H1 (cell line): ENCODE measurements at regions not wholly inside any gene's neighbourhood (a gene's known extent, or its start where the extent isn't known, plus 50 kb on each side); places are given as distances from the start of the nearest gene placed in this dataset.

ENCODE experiments used
- CTCF ChIA-PET: fragments of 300-600 bp; sonication (Branson Sonifier 250); formaldehyde crosslinking; loops from one replicate; lab custom pipeline; 2021; ENCODE audit not compliant: partially characterized antibody; lab: Charles Lee
- POLR2A ChIA-PET: fragments of 300-600 bp; sonication (Branson Sonifier 250); formaldehyde crosslinking; loops from one replicate; lab custom pipeline; 2021; ENCODE audit warnings: inconsistent platforms; ENCODE audit not compliant: partially characterized antibody; lab: Charles Lee
- DNase-seq, 2 experiments: peaks; one replicate each; pipeline versions ENCODE4 v3.0.0 to v3.0.0-alpha.2; 2010 to 2022; ENCODE audit warnings: low spot score in 2 of 2, low read depth in 1 of 2, mixed read lengths in 1 of 2
- FAIRE-seq: peaks from 2 replicates; lab custom pipeline; 2011; peaks lifted over from hg19 to GRCh38; lab: Jason Lieb, UNC
- H2AFZ ChIP-seq: 2 replicates; pipeline ENCODE4 v1.8.1; 2012; ENCODE audit warnings: low read length, inconsistent platforms
- H2AK5ac ChIP-seq: 2 replicates; pipeline ENCODE4 v1.6.1; 2013; ENCODE audit warnings: low read depth, low read length
- H2BK120ac ChIP-seq: replicated peaks from 2 replicates; pipeline ENCODE3; 2013; ENCODE audit warnings: low read depth, low read length, inconsistent platforms
- H2BK12ac ChIP-seq: 2 replicates; pipeline ENCODE4 v1.6.1; 2013; ENCODE audit warnings: low read depth, low read length
- H2BK15ac ChIP-seq: 2 replicates; pipeline ENCODE4 v1.6.1; 2013; ENCODE audit warnings: low read length
- H2BK20ac ChIP-seq: 2 replicates; pipeline ENCODE4 v1.6.1; 2013; ENCODE audit warnings: low read length
- H2BK5ac ChIP-seq: 2 replicates; pipeline ENCODE4 v1.6.1; 2013; ENCODE audit warnings: low read depth, low read length
- H3K14ac ChIP-seq: 2 replicates; pipeline ENCODE4 v1.6.1; 2013; ENCODE audit warnings: inconsistent platforms; ENCODE audit not compliant: insufficient read length
- H3K18ac ChIP-seq: 2 replicates; pipeline ENCODE4 v1.6.1; 2013; ENCODE audit warnings: low read length; ENCODE audit errors: extremely low read depth
- H3K23ac ChIP-seq: 2 replicates; pipeline ENCODE4 v1.6.1; 2013; ENCODE audit warnings: inconsistent platforms; ENCODE audit not compliant: insufficient read length
- H3K23me2 ChIP-seq: 2 replicates; pipeline ENCODE4 v1.6.1; 2013; ENCODE audit warnings: low read depth, low read length
- H3K27ac ChIP-seq: 2 replicates; pipeline ENCODE4 v1.6.1; 2011; ENCODE audit warnings: low read depth, low read length, inconsistent platforms
- H3K27me3 ChIP-seq, 4 experiments: replicated peaks in 1 of 4; 1 replicate in 1 of 4; 2 replicates in 3 of 4; pipeline versions ENCODE4 v1.6.1 to v1.8.1; 2011 to 2013; ENCODE audit warnings: low read length in 3 of 4, mild to moderate bottlenecking in 3 of 4, inconsistent platforms in 2 of 4, mixed read lengths in 2 of 4, moderate library complexity in 1 of 4; ENCODE audit not compliant: control insufficient read depth in 3 of 4, insufficient read depth in 3 of 4; ENCODE audit errors: extremely low read depth in 1 of 4
- H3K36me3 ChIP-seq, 4 experiments: 2 replicates each; pipeline versions ENCODE4 v1.6.1 to v1.8.1; 2011 to 2013; ENCODE audit warnings: mild to moderate bottlenecking in 4 of 4, low read length in 3 of 4, moderate library complexity in 2 of 4, control low read depth in 1 of 4, inconsistent platforms in 1 of 4; ENCODE audit not compliant: insufficient read depth in 4 of 4, control insufficient read depth in 2 of 4
- H3K4ac ChIP-seq: replicated peaks from 2 replicates; pipeline ENCODE3; 2013; ENCODE audit warnings: low read length, low read depth, mixed read lengths, inconsistent platforms; ENCODE audit not compliant: insufficient read length
- H3K4me1 ChIP-seq, 4 experiments: replicated peaks in 1 of 4; 1 replicate in 1 of 4; 2 replicates in 3 of 4; pipeline versions ENCODE4 v1.6.1 to v1.8.1; 2011 to 2013; ENCODE audit warnings: low read length in 3 of 4, inconsistent platforms in 2 of 4, mixed read lengths in 1 of 4; ENCODE audit not compliant: insufficient read depth in 4 of 4, control insufficient read depth in 3 of 4
- H3K4me2 ChIP-seq, 2 experiments: 2 replicates each; pipeline versions ENCODE4 v1.6.1 to v1.8.1; 2011 to 2013; ENCODE audit warnings: low read depth in 2 of 2, low read length in 2 of 2, control low read depth in 1 of 2, inconsistent platforms in 1 of 2, mild to moderate bottlenecking in 1 of 2; ENCODE audit not compliant: insufficient read depth in 1 of 2
- H3K4me3 ChIP-seq, 4 experiments: fragments of 200-600, 300-600 bp in 1 of 4; sonication (generic), shearing (Covaris generic), sonication (Bioruptor Twin) in 1 of 4; 2 replicates each; pipeline versions ENCODE4 v1.5.1 to v1.8.1; 2011 to 2016; ENCODE audit warnings: low read length in 4 of 4, low read depth in 3 of 4, control low read depth in 2 of 4, inconsistent platforms in 2 of 4, mild to moderate bottlenecking in 2 of 4, mixed read lengths in 1 of 4, moderate library complexity in 1 of 4; ENCODE audit not compliant: insufficient read depth in 2 of 4; ENCODE audit errors: extremely low read depth in 1 of 4
- H3K56ac ChIP-seq: replicated peaks from 2 replicates; pipeline ENCODE3; 2013; ENCODE audit warnings: low read depth, mild to moderate bottlenecking, mixed read lengths, low read length, inconsistent platforms; ENCODE audit not compliant: insufficient read length
- H3K79me1 ChIP-seq: 2 replicates; pipeline ENCODE4 v1.6.1; 2013; ENCODE audit warnings: low read depth, low read length, control low read depth
- H3K79me2 ChIP-seq, 2 experiments: 2 replicates each; pipeline versions ENCODE4 v1.6.1 to v1.8.1; 2012 to 2013; ENCODE audit warnings: low read length in 2 of 2, mild to moderate bottlenecking in 2 of 2, inconsistent platforms in 1 of 2; ENCODE audit not compliant: insufficient read depth in 2 of 2, control insufficient read depth in 1 of 2
- H3K9ac ChIP-seq, 4 experiments: replicated peaks in 1 of 4; 1 replicate in 1 of 4; 2 replicates in 3 of 4; pipeline versions ENCODE4 v1.6.1 to v1.8.1; 2011 to 2013; ENCODE audit warnings: low read depth in 3 of 4, low read length in 3 of 4, control low read depth in 2 of 4, mild to moderate bottlenecking in 2 of 4, moderate library complexity in 2 of 4, inconsistent platforms in 1 of 4; ENCODE audit errors: extremely low read depth in 1 of 4
- H3K9me3 ChIP-seq, 2 experiments: 2 replicates each; pipeline versions ENCODE4 v1.6.1 to v1.8.1; 2012 to 2013; ENCODE audit warnings: mild to moderate bottlenecking in 2 of 2, moderate library complexity in 2 of 2, control low read depth in 1 of 2, inconsistent platforms in 1 of 2, low read depth in 1 of 2, low read length in 1 of 2, mixed read lengths in 1 of 2; ENCODE audit not compliant: insufficient read depth in 2 of 2
- H4K20me1 ChIP-seq, 2 experiments: replicated peaks in 1 of 2; 2 replicates each; pipeline versions ENCODE3 to v1.8.1; 2011 to 2013; ENCODE audit warnings: inconsistent platforms in 2 of 2, low read length in 2 of 2, mild to moderate bottlenecking in 1 of 2; ENCODE audit not compliant: insufficient read depth in 2 of 2, control insufficient read depth in 1 of 2
- H4K5ac ChIP-seq: 2 replicates; pipeline ENCODE4 v1.6.1; 2013; ENCODE audit warnings: low read length, low read depth, mixed read lengths, inconsistent platforms; ENCODE audit not compliant: insufficient read length
- H4K8ac ChIP-seq: 2 replicates; pipeline ENCODE4 v1.8.0; 2013; ENCODE audit warnings: mild to moderate bottlenecking, moderate library complexity, low read length, inconsistent platforms; ENCODE audit not compliant: insufficient read depth; ENCODE audit errors: extremely low read depth
- H4K91ac ChIP-seq: replicated peaks from 2 replicates; pipeline ENCODE3; 2013; ENCODE audit warnings: low read length, mixed read lengths, inconsistent platforms; ENCODE audit not compliant: insufficient read length
- BACH1 ChIP-seq: IDR thresholded peaks from 2 replicates; pipeline ENCODE4 v1.6.1; 2012; ENCODE audit warnings: low read length, improper control_type of control experiment
- CBX8 ChIP-seq: fragments of 300-800, 300-1000 bp; sonication (generic); IDR thresholded peaks from 2 replicates; pipeline ENCODE4 v1.7.1; 2016; ENCODE audit warnings: low read depth, low read length, borderline replicate concordance
- CHD2 ChIP-seq: IDR thresholded peaks from 2 replicates; pipeline ENCODE4 v1.6.1; 2012; ENCODE audit warnings: low read length, improper control_type of control experiment
- CREB1 ChIP-seq: IDR thresholded peaks from 2 replicates; pipeline ENCODE4 v1.6.1; 2012; ENCODE audit warnings: inconsistent platforms
- HDAC6 ChIP-seq: IDR thresholded peaks from one replicate; pipeline ENCODE4 v1.7.1; 2012; ENCODE audit warnings: low read depth, mild to moderate bottlenecking, inconsistent platforms, low read length, moderate library complexity
- KDM4A ChIP-seq: IDR thresholded peaks from one replicate; pipeline ENCODE4 v1.7.1; 2012; ENCODE audit warnings: low read depth, mild to moderate bottlenecking, moderate library complexity, low read length, inconsistent platforms; ENCODE audit not compliant: severe bottlenecking
- NRF1 ChIP-seq: IDR thresholded peaks from 2 replicates; pipeline ENCODE4 v1.6.1; 2011; ENCODE audit warnings: mild to moderate bottlenecking, low read depth, low read length, improper control_type of control experiment
- POLR2A ChIP-seq, 2 experiments: IDR thresholded peaks; 1 replicate in 1 of 2; 2 replicates in 1 of 2; pipeline ENCODE4 v1.6.1; 2011; ENCODE audit warnings: low read depth in 2 of 2, low read length in 2 of 2, mild to moderate bottlenecking in 2 of 2; ENCODE audit errors: control extremely low read depth in 1 of 2
- SIRT6 ChIP-seq: IDR thresholded peaks from one replicate; pipeline ENCODE4 v1.7.1; 2012; ENCODE audit warnings: low read length, inconsistent platforms
- YY1 ChIP-seq: IDR thresholded peaks from 2 replicates; pipeline ENCODE4 v1.6.1; 2011; ENCODE audit warnings: low read depth, mild to moderate bottlenecking, low read length
- WGBS, 2 experiments: shearing (Covaris generic) in 1 of 2; methylation state at CpG; one replicate each; pipeline versions ENCODE4 v1.1.6 to v1.1.7; 2013 to 2015; ENCODE audit warnings: low lambda C conversion rate in 2 of 2, mixed read lengths in 2 of 2, inconsistent platforms in 1 of 2, low coverage in 1 of 2, missing lambda C conversion rate in 1 of 2; ENCODE audit not compliant: insufficient replicate concordance in 2 of 2, insufficient coverage in 1 of 2, insufficient read length in 1 of 2; ENCODE audit errors: extremely low coverage in 1 of 2, missing lambda C conversion rate in 1 of 2; 5-methylcytosine and 5-hydroxymethylcytosine counted together
- TF ChIP-seq, protein P1 (sequence below): IDR thresholded peaks from 2 replicates; pipeline ENCODE4 v1.6.1; 2012; ENCODE audit warnings: low read length, inconsistent platforms
- TF ChIP-seq, protein P2 (sequence below), 3 experiments: IDR thresholded peaks; 1 replicate in 2 of 3; 2 replicates in 1 of 3; pipeline versions ENCODE4 v1.5.1 to v1.6.1; 2011; ENCODE audit warnings: low read length in 3 of 3, mild to moderate bottlenecking in 3 of 3, inconsistent platforms in 2 of 3, low read depth in 1 of 3, moderate library complexity in 1 of 3; ENCODE audit not compliant: insufficient read depth in 1 of 3; ENCODE audit errors: control extremely low read depth in 1 of 3

DNA sequence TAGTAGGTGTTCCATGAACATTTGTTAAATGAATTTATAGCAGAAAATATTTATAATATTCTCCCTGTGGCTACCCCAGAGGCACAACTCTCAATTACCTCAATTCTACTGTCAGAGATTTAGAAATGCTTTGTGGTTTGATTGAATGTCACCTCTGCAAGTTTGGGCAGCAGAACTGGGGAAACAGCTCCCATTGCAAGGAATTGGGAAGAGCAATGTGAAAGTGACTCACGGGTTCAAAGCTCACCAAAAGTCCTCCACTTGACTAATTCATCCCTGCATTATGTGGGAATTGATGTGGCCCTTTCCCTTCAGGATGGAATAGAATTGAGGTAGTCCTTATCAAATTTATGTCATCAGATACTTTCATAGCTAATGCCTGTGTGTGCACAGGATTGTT, 562.7 kb downstream of the MFSD1 start:
- Histone ChIP-seq H3K56ac (no peak overlapping the region), H3K4ac (no peak overlapping the region), H3K4me1 (no peaks in the 10 kb centered on the region), H3K27me3 (no peaks in the 10 kb centered on the region), H3K4me2 (no peak overlapping the region), H3K27ac (no peak overlapping the region), H2BK120ac (no peak overlapping the region), H4K8ac (no peak overlapping the region), H3K23ac (no peak overlapping the region), H2BK15ac (no peak overlapping the region), H3K79me1 (no peaks in the 10 kb centered on the region), H3K79me2 (no peaks in the 10 kb centered on the region), H2AK5ac (no peak overlapping the region), H3K9ac (no peak overlapping the region), H3K36me3 (no peaks in the 10 kb centered on the region), H2BK12ac (no peak overlapping the region), H2AFZ (no peak overlapping the region), H4K91ac (no peak overlapping the region), H4K5ac (no peak overlapping the region), H3K23me2 (no peaks in the 10 kb centered on the region), H3K14ac (no peak overlapping the region), H2BK5ac (no peak overlapping the region), H3K9me3 (no peaks in the 10 kb centered on the region), H3K4me3 (no peak overlapping the region), H4K20me1 (no peaks in the 10 kb centered on the region), H2BK20ac (no peak overlapping the region), H3K18ac (no peak overlapping the region)
- DNase-seq (no peak), FAIRE-seq (no peak)
- CTCF ChIA-PET: interaction anchor here (0.7 to 1.5 kb wide), 2 partner anchors 10 to 31 kb away, joined by 3 to 5 read pairs; no protein-coding TSS in a partner anchor
- 100% methylated on average over 1 of the region's 1 CpG; no CpG with 5 or more reads in 1 of the 2 experiments for WGBS, 2 experiments
- POLR2A ChIA-PET: no interaction called here
- TF ChIP-seq NRF1 (no peak), KDM4A (no peak), CREB1 (no peak), POLR2A (IDR thresholded peaks at IDR 0.05; ENCODE audit: control extremely low read depth in 1 of 2, low read depth in 2 of 2, low read length in 2 of 2) (no peak), CBX8 (no peak), SIRT6 (no peak), BACH1 (no peak), HDAC6 (no peak), CHD2 (no peak), YY1 (no peak)
- TF ChIP-seq, protein P1, sequence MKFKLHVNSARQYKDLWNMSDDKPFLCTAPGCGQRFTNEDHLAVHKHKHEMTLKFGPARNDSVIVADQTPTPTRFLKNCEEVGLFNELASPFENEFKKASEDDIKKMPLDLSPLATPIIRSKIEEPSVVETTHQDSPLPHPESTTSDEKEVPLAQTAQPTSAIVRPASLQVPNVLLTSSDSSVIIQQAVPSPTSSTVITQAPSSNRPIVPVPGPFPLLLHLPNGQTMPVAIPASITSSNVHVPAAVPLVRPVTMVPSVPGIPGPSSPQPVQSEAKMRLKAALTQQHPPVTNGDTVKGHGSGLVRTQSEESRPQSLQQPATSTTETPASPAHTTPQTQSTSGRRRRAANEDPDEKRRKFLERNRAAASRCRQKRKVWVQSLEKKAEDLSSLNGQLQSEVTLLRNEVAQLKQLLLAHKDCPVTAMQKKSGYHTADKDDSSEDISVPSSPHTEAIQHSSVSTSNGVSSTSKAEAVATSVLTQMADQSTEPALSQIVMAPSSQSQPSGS: no peak
- TF ChIP-seq, protein P2, sequence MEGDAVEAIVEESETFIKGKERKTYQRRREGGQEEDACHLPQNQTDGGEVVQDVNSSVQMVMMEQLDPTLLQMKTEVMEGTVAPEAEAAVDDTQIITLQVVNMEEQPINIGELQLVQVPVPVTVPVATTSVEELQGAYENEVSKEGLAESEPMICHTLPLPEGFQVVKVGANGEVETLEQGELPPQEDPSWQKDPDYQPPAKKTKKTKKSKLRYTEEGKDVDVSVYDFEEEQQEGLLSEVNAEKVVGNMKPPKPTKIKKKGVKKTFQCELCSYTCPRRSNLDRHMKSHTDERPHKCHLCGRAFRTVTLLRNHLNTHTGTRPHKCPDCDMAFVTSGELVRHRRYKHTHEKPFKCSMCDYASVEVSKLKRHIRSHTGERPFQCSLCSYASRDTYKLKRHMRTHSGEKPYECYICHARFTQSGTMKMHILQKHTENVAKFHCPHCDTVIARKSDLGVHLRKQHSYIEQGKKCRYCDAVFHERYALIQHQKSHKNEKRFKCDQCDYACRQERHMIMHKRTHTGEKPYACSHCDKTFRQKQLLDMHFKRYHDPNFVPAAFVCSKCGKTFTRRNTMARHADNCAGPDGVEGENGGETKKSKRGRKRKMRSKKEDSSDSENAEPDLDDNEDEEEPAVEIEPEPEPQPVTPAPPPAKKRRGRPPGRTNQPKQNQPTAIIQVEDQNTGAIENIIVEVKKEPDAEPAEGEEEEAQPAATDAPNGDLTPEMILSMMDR (IDR thresholded peaks at IDR 0.05; ENCODE audit: control extremely low read depth in 1 of 3, insufficient read depth in 1 of 3, low read depth in 1 of 3, low read length in 3 of 3): no peak
